ENCODE measurements at regions not wholly inside any gene's neighbourhood (a gene's known extent, or its start where the extent isn't known, plus 50 kb on each side); places are given as distances from the start of the nearest gene placed in this dataset.

- TF ChIP-seq TAF1 (IDR thresholded peaks at IDR 0.05; ENCODE audit: borderline replicate concordance, insufficient read depth, low read length), result no peak
- TF ChIP-seq FOXP2 (optimal IDR thresholded peaks at IDR 0.05; ENCODE audit: borderline replicate concordance, extremely low read depth, extremely low read length, insufficient read depth), result no peak
- TF ChIP-seq POLR2AphosphoS5 (IDR thresholded peaks at IDR 0.05; ENCODE audit: low read depth, low read length), result no peak
- no peak for TF ChIP-seq SIN3A (IDR thresholded peaks at IDR 0.05; ENCODE audit: borderline replicate concordance, insufficient read depth, low read length)
Observed at GRCh38 chr12:83559650-83560049, 872.9 kb downstream of the TMTC2 start.

Measured in PFSK-1 (cell line).